BJ (cell line): ENCODE measurements at regions not wholly inside any gene's neighbourhood (a gene's known extent, or its start where the extent isn't known, plus 50 kb on each side); places are given as distances from the start of the nearest gene placed in this dataset.
"Not testable (repeated sequence)": the region's sequence is repeated elsewhere in the genome, so short reads cannot be mapped to it uniquely, and the experiment has no call there.

Source experiments
- CTCF ChIA-PET: fragments of 350-600 bp; formaldehyde crosslinking; extraction: SDS; loops from one replicate; lab custom pipeline; 2021; ENCODE audit warnings: antibody characterized with exemption, inconsistent platforms; lab: Yijun Ruan, JAX
- POLR2A ChIA-PET: fragments of 300-600 bp; sonication (Branson Sonifier 250); formaldehyde crosslinking; extraction: SDS; loops from one replicate; lab custom pipeline; 2021; ENCODE audit warnings: antibody characterized with exemption; lab: Charles Lee
- DNase-seq: peaks from one replicate; pipeline ENCODE4 v3.0.0-alpha.2; 2011; ENCODE audit warnings: low read depth
- H3K27me3 ChIP-seq: 2 replicates; pipeline ENCODE4 v1.6.0; 2011; ENCODE audit warnings: low read length; ENCODE audit not compliant: control insufficient read depth, insufficient read depth
- H3K36me3 ChIP-seq: 2 replicates; pipeline ENCODE4 v1.5.1; 2011; ENCODE audit warnings: low read length; ENCODE audit not compliant: control insufficient read depth, insufficient read depth
- H3K4me3 ChIP-seq: 2 replicates; pipeline ENCODE4 v1.5.1; 2011; ENCODE audit warnings: low read depth, mild to moderate bottlenecking, control low read depth, low read length
- CTCF ChIP-seq: IDR thresholded peaks from 2 replicates; pipeline ENCODE4 v1.5.1; 2011; ENCODE audit warnings: low read depth, mild to moderate bottlenecking, control low read depth, inconsistent platforms, low read length, moderate library complexity; ENCODE audit not compliant: insufficient read depth

- ChIA-PET CTCF (no interaction called here), POLR2A (interaction anchor here (0.5 kb wide), 1 partner anchor 9 kb away, joined by 8 read pairs; no protein-coding TSS in a partner anchor)
- TF ChIP-seq CTCF = no peak
- no peak for DNase-seq
- Histone ChIP-seq H3K4me3 (no peak overlapping the region), H3K36me3 (no peaks in the 10 kb centered on the region), H3K27me3 (no peaks in the 10 kb centered on the region)
Observed at GRCh38 chr5:39533749-39534148, 109.0 kb upstream of the DAB2 start.

DNA sequence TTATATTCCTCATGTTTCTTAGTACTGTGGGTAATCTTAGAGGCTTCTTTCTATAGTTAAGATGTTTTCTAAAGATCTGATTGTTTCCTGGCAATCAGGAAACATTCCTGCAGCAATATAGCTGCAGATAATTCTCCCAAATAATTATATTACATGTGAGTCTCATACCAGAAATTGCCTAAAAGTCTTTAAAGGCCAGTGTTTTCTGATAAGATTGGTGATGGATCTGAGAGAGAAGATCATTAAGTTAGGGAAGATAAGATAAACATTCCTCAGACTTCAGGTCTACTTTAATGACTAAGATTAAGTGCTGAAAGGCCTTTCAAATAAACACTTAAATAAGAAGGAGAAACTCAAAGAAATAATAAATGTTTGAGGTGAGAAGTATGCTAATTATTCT lies 107.7 kb upstream of the DAB2 start:
- DNase-seq = no peak
- ChIA-PET CTCF (no interaction called here), POLR2A (no interaction called here)
- no peak for TF ChIP-seq CTCF
- Histone ChIP-seq H3K27me3 (no peaks in the 10 kb centered on the region), H3K4me3 (no peak overlapping the region), H3K36me3 (no peaks in the 10 kb centered on the region)

DNA sequence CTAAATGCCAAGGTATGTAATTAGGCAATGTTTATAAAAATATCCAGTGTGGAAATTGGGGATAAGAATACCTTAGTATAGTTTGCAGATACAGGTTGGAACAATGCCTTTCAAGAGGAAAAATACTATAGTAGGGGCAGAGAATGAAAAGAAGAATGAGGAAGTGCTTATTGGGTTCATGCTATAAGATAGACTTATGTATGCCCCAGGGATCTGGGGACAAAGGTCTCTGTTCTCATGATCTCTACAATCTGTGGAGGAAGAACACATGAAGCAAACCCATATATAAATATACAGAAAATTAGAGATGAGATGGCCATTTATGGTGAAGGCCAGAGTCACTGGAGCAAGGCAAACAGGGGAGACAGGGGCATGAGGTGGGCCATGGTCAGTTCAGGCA lies 106.5 kb upstream of the DAB2 start:
- Histone ChIP-seq H3K4me3 (no peak overlapping the region), H3K36me3 (no peaks in the 10 kb centered on the region), H3K27me3 (no peaks in the 10 kb centered on the region)
- TF ChIP-seq CTCF = no peak
- ChIA-PET CTCF (no interaction called here), POLR2A (no interaction called here)
- no peak for DNase-seq

DNA sequence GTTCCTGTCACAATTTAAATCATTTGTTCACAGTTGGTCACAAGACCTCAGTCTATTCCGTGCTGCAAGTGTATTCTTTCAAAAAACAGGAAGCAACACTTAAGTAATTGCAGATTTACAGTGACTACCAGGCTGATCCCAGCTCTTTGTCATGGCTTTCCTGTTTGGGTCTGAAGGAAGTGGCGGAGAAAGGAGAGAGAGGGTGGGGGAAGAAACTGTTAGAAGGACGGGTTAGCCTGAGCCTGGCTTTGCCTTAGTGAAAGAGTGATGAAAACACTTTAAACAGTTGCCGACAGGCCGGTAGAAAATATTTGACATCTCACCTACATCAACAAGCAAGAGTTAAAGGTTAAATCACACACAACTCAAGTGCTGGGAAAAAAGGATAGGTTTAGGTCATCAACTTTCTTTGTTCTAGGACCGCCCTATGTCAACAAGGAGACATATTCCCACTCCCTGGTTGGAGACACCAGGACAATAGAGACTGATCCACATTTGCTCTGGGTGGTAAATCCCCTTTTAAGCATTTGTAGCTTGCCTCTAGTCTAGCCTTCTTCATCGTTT lies 102.2 kb upstream of the DAB2 start:
- POLR2A ChIA-PET = no interaction called here
- CTCF ChIA-PET = interaction anchor here (0.6 to 1.0 kb wide), 3 partner anchors 10 to 156 kb away, joined by 3 to 4 read pairs (median 3); partner anchors contain the start of gene DAB2

DNA sequence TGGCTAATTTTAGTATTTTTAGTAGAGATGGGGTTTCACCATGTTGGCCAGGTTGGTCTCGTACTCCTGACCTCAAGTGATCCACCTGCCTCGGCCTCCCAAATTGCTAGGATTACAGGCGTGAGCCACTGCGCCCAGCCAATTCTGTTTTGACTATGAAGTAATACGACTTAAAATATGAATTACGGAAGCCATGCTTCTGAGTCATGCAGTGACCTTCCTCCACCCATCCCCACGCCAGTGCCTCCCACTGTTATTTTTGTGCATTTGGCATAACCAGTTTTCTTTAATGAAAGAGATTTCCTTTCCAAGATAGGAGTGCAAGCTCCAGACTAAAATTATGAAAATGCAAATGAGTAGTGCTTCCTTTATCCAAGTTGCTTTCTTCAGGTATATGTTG lies 101.0 kb upstream of the DAB2 start:
- CTCF ChIA-PET = interaction anchor here (0.5 to 2.0 kb wide), 5 partner anchors 16 to 101 kb away, joined by 3 to 8 read pairs (median 3); partner anchors contain the start of gene DAB2
- H3K36me3 ChIP-seq, H3K27me3 ChIP-seq, DNase-seq, POLR2A ChIA-PET, H3K4me3 ChIP-seq: not testable (repeated sequence)

More for the DNA sequence above, 102.2 kb upstream of the DAB2 start:
- no peak for DNase-seq
- TF ChIP-seq CTCF = no peak
- no peaks in the 10 kb centered on the region for H3K27me3 ChIP-seq
- H3K36me3 ChIP-seq = no peaks in the 10 kb centered on the region
- H3K4me3 ChIP-seq = no peak overlapping the region

DNA sequence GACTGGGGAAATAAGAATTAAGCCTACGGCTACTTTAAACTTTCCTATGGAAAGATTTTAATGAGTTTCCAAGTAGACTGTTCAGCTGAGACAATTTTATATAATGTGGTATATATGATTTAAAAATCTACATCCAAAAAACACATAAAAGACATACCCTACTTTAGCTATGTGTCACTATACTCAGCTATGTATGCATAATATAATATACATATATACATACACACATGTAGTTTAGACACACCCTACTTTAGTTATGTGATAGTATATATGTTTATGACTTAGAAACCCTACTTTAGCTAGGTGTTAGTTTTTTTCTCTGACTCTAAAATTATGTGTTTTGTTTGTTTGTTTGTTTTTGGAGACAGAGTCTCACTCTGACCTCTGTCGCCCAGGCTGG lies 100.5 kb upstream of the DAB2 start:
- ChIA-PET CTCF (interaction anchor here (0.5 to 2.0 kb wide), 6 partner anchors 17 to 102 kb away, joined by 3 to 8 read pairs (median 3); partner anchors contain the start of gene DAB2), POLR2A (no interaction called here)
- H3K27me3 ChIP-seq = no peaks in the 10 kb centered on the region
- H3K4me3 ChIP-seq = no peak overlapping the region
- no peaks in the 10 kb centered on the region for H3K36me3 ChIP-seq
- TF ChIP-seq CTCF = no peak
- DNase-seq = no peak
